Pons (tissue), 1 donor: ENCODE measurements at regions not wholly inside any gene's neighbourhood (a gene's known extent, or its start where the extent isn't known, plus 50 kb on each side); places are given as distances from the start of the nearest gene placed in this dataset.
"Not testable (repeated sequence)": the region's sequence is repeated elsewhere in the genome, so short reads cannot be mapped to it uniquely, and the experiment has no call there.

ENCODE experiments used
- DNase-seq: peaks from one replicate; pipeline ENCODE4 v3.0.0-alpha.2; 2016; ENCODE audit warnings: low spot score

GRCh38 chr3:8312685-8313084 lies 188.9 kb upstream of the LMCD1 start:
- no peak for DNase-seq

DNA sequence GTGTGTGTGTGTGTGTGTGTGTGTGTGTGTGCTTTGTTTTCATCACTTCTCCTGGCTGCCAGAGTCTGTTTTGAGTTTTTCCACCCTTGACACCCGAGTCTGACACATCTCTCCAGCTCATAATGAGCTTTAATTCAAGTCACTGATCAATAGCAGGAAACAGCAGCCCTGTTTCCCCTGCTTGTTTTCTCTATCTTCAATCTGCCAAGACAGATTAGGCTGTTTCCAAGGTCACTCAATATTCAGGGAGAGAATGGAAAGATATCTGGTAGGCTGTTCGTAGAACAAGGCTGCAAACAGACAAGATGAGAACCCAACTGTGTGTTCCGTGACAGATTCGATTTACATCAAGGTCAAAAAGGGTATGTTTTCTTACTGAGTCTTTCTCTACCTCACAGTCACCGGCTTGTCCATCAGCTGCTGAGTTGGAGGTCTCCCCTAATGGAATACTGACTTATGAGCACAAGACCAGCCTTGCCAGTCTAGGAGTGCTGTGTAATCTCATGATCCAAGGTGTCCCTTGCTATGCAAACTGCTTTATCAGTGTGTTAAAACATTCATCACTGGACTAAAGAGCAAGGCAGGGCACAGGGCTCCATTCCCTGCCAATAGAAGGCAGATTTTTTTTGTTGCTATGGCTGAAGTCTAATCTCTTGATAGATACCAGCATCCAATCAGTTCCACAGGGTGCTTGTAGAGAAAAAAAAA lies 187.9 kb upstream of the LMCD1 start:
- no peak for DNase-seq

DNA sequence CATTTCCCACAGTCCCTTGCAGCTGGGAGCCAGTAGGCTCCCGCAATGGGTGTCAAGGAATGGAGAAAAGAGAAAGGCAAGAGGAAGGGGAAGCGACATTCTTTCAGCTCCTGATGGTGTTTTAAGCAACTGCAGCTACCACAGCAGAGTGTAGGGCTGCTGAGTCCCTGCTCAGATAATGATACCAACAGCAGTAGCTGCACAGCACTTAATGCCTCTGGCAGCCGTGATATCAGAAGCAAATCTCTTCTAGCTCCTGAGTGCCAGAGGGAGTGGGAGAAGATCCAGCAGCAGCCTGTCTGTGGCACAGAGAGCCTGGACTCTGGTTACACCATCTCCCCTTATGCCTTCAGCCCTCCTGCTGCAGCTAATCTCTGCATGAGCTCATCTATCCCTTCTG lies 186.1 kb upstream of the LMCD1 start:
- not testable (repeated sequence) for DNase-seq

DNA sequence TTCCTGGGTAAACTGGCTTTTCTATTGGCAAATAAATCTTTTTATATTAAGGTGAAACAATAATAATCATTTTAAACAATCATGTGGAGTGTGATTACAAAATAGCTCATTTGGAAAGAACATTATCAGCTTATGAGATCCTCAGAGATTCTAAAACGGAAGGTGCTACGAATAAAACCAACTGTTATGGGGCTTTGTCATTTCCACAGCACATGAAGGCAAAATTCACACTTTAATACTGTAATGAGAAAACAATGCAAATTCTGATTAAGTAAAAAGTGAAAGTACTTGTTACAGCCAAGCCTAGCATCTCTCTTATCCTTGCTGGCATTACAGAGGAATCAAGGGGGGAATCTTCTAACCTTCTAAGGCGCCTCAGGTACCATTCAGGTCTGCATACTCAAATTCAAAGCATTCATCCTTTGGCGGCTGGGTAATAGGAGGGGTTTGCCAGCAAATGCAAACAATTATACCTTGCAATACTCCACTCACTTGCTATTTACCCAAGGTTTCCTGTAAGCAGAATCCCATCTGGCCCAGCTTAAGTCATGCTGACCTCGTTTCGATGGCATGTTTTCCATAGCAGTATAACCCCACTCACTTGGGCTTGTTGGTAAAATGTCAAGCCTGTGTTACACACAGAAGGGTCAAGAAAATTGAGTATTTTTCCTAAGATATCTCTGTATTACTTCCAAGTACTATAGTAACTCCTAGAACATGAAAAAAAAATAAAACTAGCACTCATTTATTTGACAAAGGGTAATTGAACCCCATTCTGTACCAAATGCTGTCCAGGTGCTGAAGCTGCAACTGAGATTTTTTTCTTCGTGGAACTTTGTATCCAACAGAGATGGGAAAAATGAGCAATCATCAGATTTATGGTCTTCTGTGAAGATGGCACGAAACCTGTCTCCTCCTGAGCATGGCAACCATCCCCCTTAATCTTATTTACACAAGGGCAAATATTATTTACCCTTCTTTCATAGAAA lies 183.7 kb upstream of the LMCD1 start:
- DNase-seq: no peak

DNA sequence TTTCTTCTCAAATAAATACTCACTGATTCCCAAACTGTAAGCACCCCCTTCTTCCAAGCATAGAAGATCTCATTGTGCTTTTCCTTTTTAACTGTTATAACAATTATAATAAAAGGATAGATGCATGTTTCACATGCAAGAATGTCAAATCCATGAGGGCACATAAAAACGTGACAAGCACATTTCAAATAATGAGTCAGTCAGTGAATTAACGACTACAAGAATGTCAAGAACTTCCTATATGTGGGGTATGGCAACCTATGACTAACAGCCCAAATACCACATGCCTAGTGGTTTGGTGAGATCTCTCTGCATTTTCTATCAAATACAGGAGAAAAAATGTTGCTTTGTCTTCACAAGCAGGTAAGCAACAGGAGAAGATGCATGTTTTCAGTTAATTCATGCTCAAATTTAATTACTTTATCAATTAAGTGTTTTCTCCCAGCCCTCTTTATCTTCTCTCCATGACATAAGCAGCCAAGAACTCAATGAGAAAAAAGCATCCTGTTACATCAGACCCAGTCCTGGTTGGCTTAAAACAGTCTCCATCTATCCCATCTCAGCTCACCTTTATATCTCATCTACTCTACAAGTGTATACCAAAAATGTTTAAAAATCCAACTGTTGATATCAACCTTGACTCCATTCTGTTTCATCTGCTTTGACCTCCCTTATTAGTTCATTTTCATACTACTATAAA lies 181.5 kb upstream of the LMCD1 start:
- DNase-seq: no peak

GRCh38 chr3:8320711-8321458 lies 180.7 kb upstream of the LMCD1 start:
- DNase-seq: no peak

GRCh38 chr3:8324747-8325146 lies 176.9 kb upstream of the LMCD1 start:
- DNase-seq: peak; percentile 58

DNA sequence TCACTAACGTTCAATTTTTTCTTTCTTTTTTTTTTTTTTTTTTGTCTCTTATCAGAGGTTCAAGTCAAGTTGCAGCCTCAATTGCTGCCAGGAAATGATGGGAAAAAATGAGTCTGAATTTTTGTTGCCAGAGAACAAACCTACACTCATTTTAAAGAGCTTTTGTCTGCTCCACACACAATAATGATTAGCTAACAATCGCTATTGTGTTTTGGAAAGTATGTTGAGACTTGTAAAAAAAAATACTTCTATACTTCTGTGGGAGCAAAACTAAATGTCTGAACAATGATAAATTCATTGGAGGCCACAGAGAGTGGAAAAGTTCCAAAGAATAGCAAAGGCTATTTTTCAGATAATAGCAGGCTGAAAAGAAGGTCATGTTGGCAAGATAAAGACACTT lies 176.3 kb upstream of the LMCD1 start:
- DNase-seq: peak; percentile 75

GRCh38 chr3:8325833-8326232 lies 175.8 kb upstream of the LMCD1 start:
- DNase-seq: not testable (repeated sequence)

DNA sequence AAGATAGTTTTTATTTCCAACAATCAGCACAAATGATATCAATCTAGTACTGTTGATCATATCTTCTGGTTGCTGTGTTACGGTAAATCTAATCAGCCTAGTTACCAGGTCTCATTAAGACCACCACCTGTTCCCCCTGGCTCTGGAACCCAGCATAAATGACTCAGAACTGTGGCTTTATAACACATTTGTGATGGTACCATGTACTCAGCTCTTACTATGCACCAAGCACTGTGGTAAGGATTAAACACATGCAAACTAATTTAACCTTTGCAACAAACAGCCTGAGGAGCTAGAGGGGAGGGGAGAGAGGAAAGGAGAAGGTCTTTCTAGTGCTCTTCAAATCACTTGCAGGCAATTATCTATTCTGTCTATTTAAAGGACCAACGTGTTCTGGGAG lies 173.9 kb upstream of the LMCD1 start:
- DNase-seq: no peak

- DNase-seq: no peak
Measured at GRCh38 chr3:8328967-8329366, 172.7 kb upstream of the LMCD1 start.

DNA sequence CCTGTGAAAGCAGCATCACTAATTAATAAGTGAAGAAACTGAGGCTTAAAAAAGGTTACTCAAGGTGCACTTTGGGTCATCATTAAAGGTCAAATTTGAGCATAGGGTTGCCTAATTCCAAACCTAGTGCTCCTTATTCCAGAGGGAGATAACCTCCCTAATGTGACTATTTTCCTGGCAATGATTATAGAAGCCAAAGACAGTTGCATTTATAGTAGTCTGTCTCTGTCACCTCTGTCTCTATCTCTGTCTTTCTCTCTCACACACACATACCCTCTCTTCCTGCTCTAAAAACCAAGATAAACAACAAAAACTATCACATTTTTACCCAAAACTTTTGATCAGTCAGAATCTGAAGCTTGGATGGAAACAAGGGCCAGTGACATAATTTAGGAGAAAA lies 172.0 kb upstream of the LMCD1 start:
- no peak for DNase-seq

DNA sequence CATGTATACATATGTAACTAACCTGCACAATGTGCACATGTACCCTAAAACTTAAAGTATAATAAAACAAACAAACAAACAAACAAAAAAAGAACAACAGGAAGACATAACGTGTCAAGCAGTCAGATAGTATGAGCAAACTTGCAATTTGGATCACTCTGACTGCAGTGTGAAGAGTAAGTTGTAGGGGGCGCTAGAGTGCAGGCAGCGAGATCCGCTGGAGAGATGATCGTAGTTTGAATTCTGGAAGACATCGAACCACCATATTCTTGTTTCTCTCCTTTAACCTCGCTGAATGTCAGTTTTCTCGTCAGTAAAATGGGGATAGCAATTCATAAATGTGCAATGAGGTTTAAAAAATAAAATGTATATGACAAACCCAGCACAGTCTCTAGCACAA lies 165.2 kb upstream of the LMCD1 start:
- no peak for DNase-seq

DNA sequence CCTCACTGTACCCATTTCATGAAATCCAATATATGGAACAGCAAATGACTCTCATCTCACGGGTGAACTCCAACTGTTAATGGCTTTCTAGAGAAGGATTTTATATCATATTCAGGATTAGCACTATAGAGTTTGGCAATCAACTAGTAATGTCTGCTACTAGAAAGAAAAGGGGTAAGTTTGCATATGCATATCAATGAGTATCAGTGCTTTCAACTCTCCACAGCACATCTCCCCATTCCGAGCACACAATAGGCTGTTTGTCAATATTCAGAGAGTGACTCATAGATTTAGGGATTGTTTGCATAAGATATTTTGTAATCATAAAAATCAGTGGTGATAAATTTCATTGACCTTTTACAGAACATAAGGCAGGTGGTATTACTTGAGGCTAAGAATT lies 163.2 kb upstream of the LMCD1 start:
- no peak for DNase-seq

DNA sequence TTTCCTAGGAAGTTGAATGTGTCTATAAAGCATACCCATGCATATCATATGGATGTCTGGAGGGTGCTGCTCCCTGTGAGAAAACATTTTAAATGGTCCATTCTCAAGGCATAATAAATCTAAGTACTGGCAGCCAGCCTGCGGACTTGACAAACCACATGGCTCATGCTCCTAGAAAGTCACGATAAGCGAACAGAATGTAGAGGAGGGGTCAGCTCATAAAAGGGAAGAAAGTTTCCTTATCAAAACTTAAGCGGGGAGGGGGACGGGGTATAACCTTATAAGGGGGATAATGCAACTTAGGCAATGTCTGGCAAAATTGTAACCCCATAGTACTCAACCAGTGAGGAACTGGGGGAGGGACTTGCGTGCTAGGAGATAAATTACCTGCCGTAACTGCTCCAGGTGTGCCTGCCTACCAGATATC lies 159.8 kb upstream of the LMCD1 start:
- no peak for DNase-seq

- DNase-seq: no peak
Measured at GRCh38 chr3:8343058-8343457, 158.6 kb upstream of the LMCD1 start.

- no peak for DNase-seq
Measured at GRCh38 chr3:8345398-8345797, 156.2 kb upstream of the LMCD1 start.

DNA sequence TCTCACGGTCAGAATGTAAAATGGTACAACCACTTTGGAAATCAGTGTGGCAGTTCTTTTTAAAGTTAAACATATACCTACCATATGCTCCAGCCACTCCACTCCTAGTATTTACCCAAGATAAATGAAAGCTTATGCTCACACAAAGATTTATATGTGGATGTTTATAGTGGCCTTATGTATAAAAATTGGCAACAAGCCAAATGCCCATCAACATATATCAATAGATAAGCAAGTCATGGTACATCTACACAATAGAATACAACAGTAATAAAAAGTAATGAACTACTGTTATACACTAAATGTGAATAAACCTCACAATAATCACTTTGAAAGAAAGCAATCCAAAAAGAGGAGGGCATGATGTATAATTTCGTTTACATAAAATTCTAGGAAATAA lies 153.5 kb upstream of the LMCD1 start:
- DNase-seq: no peak

- DNase-seq: no peak
Measured at GRCh38 chr3:8352475-8352874, 149.1 kb upstream of the LMCD1 start.

DNA sequence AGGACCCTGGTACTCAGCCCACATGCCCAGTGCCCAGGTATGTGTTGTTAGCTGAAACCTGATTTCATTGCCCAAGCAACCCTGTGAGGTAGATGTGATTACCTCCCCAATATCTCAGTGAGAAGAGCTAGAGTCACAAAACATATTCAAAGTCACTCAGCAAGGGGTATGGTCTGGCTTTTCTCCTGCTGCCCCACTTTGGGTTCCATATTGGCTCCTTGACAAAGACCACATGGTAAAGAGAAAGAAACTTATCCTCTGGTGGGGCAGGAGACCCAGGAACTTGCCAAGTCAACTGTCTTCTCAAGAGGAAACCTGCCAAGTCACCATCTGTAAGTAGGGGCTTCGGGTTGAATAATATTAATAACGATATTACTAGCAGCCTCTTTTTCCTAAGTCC lies 148.3 kb upstream of the LMCD1 start:
- no peak for DNase-seq

- DNase-seq: no peak
Measured at GRCh38 chr3:8355346-8355745, 146.3 kb upstream of the LMCD1 start.

DNA sequence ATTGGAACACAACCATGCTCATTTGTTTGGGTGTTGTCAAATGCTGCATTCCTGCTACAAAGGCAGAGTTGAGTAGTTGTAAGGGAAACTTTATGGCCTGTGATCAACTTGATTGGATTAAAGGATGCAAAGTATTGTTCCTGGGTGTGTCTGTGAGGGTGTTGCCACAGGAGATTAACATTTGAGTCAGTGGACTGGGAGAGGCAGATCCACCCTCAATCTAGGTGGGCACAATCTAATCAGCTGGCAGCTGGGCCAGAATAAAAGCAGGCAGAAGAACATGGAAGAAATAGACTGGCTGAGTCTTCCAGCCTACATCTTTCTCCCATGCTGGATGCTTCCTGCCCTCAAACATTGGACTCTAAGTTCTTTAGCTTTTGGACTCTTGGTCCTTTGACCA lies 145.6 kb upstream of the LMCD1 start:
- not testable (repeated sequence) for DNase-seq
